AG09309 (cell line): ENCODE measurements at regions not wholly inside any gene's neighbourhood (a gene's known extent, or its start where the extent isn't known, plus 50 kb on each side); places are given as distances from the start of the nearest gene placed in this dataset.

Experiments used
- DNase-seq: peaks from one replicate; pipeline ENCODE4 v3.0.0-alpha.2; 2010; ENCODE audit warnings: low read depth
- H3K4me3 ChIP-seq: 2 replicates; pipeline ENCODE4 v1.5.1; 2011; ENCODE audit warnings: mild to moderate bottlenecking, low read depth, low read length, moderate library complexity; ENCODE audit not compliant: control insufficient read depth
- TF ChIP-seq, protein P1 (sequence below): IDR thresholded peaks from 2 replicates; pipeline ENCODE4 v1.5.1; 2011; ENCODE audit warnings: mild to moderate bottlenecking, low read depth, low read length, inconsistent platforms; ENCODE audit not compliant: insufficient read depth, control insufficient read depth; ENCODE audit errors: missing control alignments

DNA sequence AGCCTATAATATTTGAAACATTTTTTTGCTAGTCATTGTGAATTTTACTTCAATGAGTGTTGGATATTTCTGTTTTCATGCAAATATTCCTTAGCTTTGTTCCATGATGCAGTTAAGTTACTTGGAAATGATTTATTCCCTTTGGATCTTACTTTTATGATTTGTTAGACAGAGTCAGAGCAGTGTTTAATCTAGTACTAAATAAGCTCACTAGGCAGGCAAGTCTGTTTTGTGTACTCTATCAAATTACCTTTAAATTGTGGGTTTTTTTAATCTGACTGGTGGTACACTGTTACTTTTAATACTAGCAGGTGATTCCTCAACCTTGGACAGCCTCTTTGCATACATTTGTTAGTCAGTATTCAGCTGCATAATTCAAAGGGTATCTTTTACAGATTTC lies 173.3 kb upstream of the MBNL1 start:
- DNase-seq, result no peak
- TF ChIP-seq, protein P1, sequence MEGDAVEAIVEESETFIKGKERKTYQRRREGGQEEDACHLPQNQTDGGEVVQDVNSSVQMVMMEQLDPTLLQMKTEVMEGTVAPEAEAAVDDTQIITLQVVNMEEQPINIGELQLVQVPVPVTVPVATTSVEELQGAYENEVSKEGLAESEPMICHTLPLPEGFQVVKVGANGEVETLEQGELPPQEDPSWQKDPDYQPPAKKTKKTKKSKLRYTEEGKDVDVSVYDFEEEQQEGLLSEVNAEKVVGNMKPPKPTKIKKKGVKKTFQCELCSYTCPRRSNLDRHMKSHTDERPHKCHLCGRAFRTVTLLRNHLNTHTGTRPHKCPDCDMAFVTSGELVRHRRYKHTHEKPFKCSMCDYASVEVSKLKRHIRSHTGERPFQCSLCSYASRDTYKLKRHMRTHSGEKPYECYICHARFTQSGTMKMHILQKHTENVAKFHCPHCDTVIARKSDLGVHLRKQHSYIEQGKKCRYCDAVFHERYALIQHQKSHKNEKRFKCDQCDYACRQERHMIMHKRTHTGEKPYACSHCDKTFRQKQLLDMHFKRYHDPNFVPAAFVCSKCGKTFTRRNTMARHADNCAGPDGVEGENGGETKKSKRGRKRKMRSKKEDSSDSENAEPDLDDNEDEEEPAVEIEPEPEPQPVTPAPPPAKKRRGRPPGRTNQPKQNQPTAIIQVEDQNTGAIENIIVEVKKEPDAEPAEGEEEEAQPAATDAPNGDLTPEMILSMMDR, result no peak
- no peak overlapping the region for H3K4me3 ChIP-seq

DNA sequence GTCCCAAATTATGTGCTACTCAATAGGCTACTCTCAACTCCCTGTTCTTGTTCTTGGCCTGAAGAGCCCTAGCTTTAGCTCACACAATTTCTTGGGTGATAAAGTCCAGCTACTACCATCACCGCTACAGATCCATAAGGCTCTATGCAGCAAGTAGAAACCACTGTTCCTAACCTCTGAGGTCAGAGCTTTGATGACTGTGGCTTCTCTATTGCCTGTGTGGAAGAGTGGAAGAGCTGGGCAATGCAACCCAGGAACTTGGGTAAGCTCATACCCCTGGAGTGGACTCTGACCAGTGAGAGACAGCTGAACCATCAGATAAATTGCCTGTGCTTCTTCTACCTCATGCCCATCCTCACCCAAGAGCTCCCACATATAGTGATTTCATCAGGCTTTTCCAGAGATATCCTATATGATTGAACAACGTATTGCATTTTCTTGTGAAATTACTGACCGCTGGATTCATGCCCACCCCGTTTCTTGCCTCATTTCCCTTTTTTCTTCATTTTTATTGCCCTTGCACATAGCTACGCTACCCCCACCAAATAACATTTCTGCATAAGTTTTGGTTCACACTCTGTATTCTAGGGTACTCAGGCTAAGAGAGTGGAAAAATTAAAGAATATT lies 172.3 kb upstream of the MBNL1 start:
- no peak overlapping the region for H3K4me3 ChIP-seq
- no peak for DNase-seq
- TF ChIP-seq, protein P1, result no peak

DNA sequence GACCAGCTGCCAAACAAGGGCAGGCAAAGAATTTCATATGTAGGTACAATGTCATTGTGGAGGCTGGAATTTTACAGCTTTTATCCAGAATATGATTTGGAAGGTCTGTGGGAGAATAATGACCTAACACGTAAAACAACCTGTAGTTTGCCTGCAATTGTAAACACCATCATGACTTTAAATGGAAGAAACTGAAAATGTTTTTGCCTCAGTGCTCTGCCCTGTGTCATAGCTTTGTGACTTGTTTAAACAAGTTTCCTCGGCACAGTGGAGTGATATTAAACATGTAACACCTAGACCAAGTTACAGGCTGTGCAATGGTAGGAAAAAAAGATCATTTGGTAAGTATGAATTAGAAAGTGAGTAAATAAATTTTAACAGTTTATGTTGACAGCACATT lies 171.6 kb upstream of the MBNL1 start:
- DNase-seq, result no peak
- no peak overlapping the region for H3K4me3 ChIP-seq
- TF ChIP-seq, protein P1, result no peak

DNA sequence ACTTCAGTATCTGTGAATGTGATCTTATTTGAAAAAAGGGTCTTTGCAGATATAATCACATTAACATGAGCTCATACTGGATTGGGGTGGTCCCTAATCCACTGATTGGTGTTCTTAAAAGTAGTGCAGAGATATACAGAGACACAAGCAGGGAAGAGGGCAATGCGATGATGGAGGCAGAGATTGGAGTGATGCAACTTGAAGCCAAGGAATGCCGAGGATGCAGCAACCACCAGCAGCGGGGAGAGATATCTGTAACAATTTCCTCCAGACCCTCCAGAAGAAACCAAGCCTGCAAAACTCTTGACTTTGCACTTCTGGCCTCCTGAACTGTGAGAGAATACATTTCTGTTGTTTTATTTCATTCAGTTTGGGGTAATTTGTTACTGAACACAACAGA lies 171.0 kb upstream of the MBNL1 start:
- TF ChIP-seq, protein P1, result no peak

DNA sequence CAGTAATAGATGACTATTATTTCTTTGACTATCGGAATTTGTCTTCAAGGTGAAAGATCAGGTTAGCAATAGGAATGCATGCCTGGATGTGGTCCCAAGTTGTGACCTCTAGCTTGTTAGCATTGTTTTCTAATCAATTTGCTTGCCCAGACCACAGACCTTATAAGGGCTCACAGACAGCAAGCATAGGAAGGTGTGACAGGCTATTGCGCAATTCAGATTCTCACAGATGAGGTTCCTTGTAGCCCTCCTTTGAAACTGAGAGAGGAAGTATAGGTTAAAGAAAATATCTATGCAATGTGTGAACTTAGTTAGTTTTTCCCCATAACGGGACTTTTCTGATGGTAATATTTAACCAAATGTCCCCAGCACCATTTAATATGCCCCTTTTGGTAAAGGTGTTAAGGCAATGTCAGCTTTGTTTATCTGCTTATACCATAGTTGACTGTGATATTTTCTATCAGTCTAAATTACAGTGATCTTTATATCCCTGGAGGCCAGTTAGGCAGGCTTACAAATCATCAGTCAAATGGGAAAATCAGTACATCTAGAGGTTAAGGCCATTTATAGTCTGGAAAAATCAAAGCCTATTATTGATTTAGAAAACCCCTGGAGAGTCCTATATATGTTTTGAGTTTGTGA lies 168.1 kb upstream of the MBNL1 start:
- no peak for DNase-seq
- H3K4me3 ChIP-seq, result no peak overlapping the region
- TF ChIP-seq, protein P1, result no peak

More for the DNA sequence above, 171.0 kb upstream of the MBNL1 start:
- H3K4me3 ChIP-seq, result no peak overlapping the region
- no peak for DNase-seq

DNA sequence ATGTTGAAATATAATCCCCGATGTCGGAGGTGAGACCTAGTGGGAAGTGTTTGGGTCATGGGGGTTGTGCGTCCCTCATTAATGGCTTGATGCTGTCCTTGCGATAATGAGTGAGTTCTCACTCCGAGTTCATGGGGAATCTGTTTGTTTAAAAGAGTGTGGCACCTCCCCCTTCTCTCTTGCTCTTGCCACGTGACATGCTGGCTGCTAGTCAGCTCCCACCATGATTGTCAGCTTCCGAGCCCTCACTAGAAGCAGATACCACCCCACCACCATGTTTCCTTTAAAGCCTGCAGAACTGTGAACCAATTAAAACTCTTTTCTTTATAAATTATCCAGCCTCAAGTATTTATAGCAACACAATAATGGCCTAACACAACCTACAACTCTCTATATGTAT lies 166.3 kb upstream of the MBNL1 start:
- DNase-seq, result no peak
- no peak overlapping the region for H3K4me3 ChIP-seq
- TF ChIP-seq, protein P1, result no peak
